ENCODE measurements at regions not wholly inside any gene's neighbourhood (a gene's known extent, or its start where the extent isn't known, plus 50 kb on each side); places are given as distances from the start of the nearest gene placed in this dataset.
A peak's percentile ranks its signal among the peaks of the same experiment; 100 is the strongest.

DNA sequence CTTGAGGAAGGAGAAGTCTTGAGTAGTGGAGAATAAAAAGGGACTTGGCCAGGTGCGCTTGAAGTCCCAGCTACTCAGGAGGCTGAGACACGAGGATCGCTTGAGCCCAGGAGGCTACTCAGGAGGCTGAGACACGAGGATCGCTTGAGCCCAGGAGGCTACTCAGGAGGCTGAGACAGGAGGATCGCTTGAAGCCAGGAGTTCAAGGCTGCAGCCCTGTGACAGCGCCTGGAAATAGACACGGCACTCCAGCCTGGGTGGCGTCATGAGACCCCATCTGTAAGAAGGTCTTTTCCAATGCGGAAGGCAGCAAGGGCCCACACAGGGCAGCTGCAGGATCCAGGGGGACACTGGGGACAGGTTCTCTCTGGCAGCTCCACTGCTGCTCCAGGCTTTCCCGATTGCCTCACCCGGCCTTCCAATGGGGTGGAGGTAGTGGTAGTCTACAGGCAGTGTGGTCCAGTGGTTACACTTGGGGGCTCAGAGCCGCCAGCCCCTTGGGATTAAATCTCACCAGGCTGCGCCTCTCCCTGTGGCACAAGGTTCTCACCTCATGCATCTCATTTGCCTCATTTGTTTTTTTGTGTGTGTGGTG lies 143.4 kb downstream of the SEC14L1 start (continued):
- TF ChIP-seq JUND (CRISPR knock-in tag; IDR thresholded peaks at IDR 0.05) (0 out of 2 replicates have a peak, but pooled peaks have one; percentile 17), ADNP (CRISPR knock-in tag; IDR thresholded peaks at IDR 0.05) (peak; percentile 63), KDM1A (CRISPR knock-in tag; IDR thresholded peaks at IDR 0.05) (peak; percentile 55; the same call in 1 of the 2 replicates), POLR2A (IDR thresholded peaks at IDR 0.05; ENCODE audit: insufficient read depth in 1 of 2, low read depth in 2 of 2, low read length in 2 of 2) (peak in 1 of 2 experiments; percentile 33; a peak in 1 of 4 replicates), ZNF768 (CRISPR knock-in tag; IDR thresholded peaks at IDR 0.05) (peak; percentile 15; the same call in 1 of the 2 replicates), CHD4 (IDR thresholded peaks at IDR 0.05; ENCODE audit: borderline replicate concordance, low read length) (0 out of 2 replicates have a peak, but pooled peaks have one; percentile 2)

DNA sequence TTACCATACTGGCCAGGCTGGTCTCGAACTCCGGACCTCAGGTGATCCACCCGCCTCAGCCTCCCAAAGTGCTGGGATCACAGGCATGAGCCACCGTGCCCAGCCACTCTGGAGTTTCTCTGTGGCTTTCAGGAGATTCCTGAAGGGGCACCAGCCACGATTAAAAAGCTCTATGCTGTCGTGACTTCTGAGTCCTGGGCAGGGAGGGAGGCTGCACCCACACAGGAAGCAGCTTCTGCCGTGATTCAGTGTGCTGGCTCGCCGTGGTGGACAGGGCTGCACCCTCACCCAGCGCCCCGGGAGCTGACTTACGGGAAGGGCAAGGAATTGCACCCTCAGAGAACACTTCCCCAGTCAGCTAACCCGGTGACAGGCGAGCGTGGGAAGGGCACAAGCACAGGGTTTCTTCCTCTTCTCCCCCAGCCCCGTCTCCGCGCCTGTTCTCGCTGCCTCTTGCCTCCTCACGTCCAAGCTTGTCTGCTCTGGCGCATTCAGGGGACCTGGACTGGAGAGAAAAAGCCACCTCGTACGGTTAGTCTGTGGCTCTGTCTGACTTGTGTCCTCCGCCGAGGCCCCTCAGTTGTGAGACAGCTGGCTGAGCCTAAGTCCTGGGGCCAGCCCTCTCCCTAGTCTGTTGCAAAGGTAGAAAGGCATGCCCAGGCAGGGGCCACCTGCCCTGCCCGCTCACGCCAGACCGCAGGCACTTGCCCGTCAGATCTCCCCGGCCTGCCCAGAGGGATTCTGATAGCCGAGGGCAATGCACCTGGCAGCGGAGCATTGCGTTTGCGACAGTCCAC lies 145.0 kb downstream of the SEC14L1 start:
- Histone ChIP-seq H2AFZ (ENCODE audit: low read length) (no peak overlapping the region), H3K4me2 (ENCODE audit: low read depth, low read length) (peak overlapping the region; percentile 98), H3K79me2 (ENCODE audit: insufficient read depth, low read length) (peaks cover 88% of the 10 kb centered on the region), H3K9me3 (ENCODE audit: low read length) (no peaks in the 10 kb centered on the region), H3K9ac (ENCODE audit: insufficient read depth, low read depth, low read length) (peak overlapping the region; percentile 98), H3K4me3 (replicated peaks in 1 of 3; ENCODE audit: insufficient read depth in 1 of 3, low read depth in 2 of 3, low read length in 3 of 3) (peak overlapping the region; percentile 35 to 74 (median 53); a peak in 5 of 6 replicates), H3K27ac (ENCODE audit: extremely low read length, insufficient read depth, low read length) (peak overlapping the region; percentile 98), H3K27me3 (ENCODE audit: control insufficient read depth in 1 of 2, insufficient read depth in 2 of 2, low read length in 2 of 2) (no peaks in the 10 kb centered on the region; a peak in 1 of 5 replicates), H4K20me1 (ENCODE audit: insufficient read depth, low read length) (no peaks in the 10 kb centered on the region), H3K36me3 (replicated peaks in 1 of 2; ENCODE audit: control insufficient read depth in 1 of 2, insufficient read depth in 2 of 2, low read length in 2 of 2) (peaks cover 0 to 7% of the 10 kb centered on the region in 2 experiments; a peak in 2 of 5 replicates), H3K4me1 (ENCODE audit: insufficient read depth, low read length) (peaks cover 70% of the 10 kb centered on the region)
- FAIRE-seq (peak; percentile 8), ATAC-seq (peak; percentile 49), DNase-seq (ENCODE audit: low spot score) (peak; percentile 70)
- in situ Hi-C loops (cut with HindIII; ENCODE audit: extremely low pct_ligation_motif_present, low pct_unique_long_range_greater_than_20kb), result loop anchor here (5.0 to 10.0 kb wide), 2 partner anchors 89 to 167 kb away; no protein-coding TSS in a partner anchor
- CTCF ChIA-PET (ENCODE audit: low intra/inter-chr PET ratio, low total read pairs), result no interaction called here
- TSS peak; percentile 83 for BruUV-seq (replicated peaks)
- intact Hi-C loops (cut with micrococcal nuclease; ENCODE audit: unreplicated experiment), result loop anchor here (1.0 to 5.0 kb wide), 5 partner anchors 22 to 167 kb away; no protein-coding TSS in a partner anchor
- 17% methylated on average over 12 of the region's 34 CpGs for WGBS (ENCODE audit: low lambda C conversion rate)
- POLR2A ChIA-PET, result interaction anchor here (0.7 to 12.7 kb wide), 29 partner anchors 9 to 786 kb away, joined by 3 to 335 read pairs (median 6); partner anchors contain the start of gene SEC14L1
- TF ChIP-seq ZFYVE20 (CRISPR knock-in tag; IDR thresholded peaks at IDR 0.05; ENCODE audit: borderline replicate concordance, low read depth) (no peak), TCF12 (IDR thresholded peaks at IDR 0.05) (no peak), TCF12 (CRISPR knock-in tag; IDR thresholded peaks at IDR 0.05) (0 out of 2 replicates have a peak, but pooled peaks have one; percentile 44), ZNF292 (CRISPR knock-in tag; IDR thresholded peaks at IDR 0.05; ENCODE audit: borderline replicate concordance, low read depth) (no peak; the same call in 1 of the 2 replicates), HNRNPH1 (optimal IDR thresholded peaks at IDR 0.05; ENCODE audit: low read depth, low read length) (no peak), ZNF776 (CRISPR knock-in tag; IDR thresholded peaks at IDR 0.05) (no peak), DR1 (CRISPR knock-in tag; IDR thresholded peaks at IDR 0.05) (no peak), EHMT2 (IDR thresholded peaks at IDR 0.05; ENCODE audit: borderline replicate concordance, low read depth, low read length) (no peak), THAP11 (CRISPR knock-in tag; IDR thresholded peaks at IDR 0.05) (no peak), MYC (CRISPR knock-in tag; IDR thresholded peaks at IDR 0.05; ENCODE audit: borderline replicate concordance) (peak; percentile 26; the same call in 1 of the 2 replicates)
- TF ChIP-seq, protein P1, sequence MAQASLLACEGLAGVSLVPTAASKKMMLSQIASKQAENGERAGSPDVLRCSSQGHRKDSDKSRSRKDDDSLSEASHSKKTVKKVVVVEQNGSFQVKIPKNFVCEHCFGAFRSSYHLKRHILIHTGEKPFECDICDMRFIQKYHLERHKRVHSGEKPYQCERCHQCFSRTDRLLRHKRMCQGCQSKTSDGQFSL (CRISPR knock-in tag; IDR thresholded peaks at IDR 0.05), result no peak
- TF ChIP-seq, protein P2, sequence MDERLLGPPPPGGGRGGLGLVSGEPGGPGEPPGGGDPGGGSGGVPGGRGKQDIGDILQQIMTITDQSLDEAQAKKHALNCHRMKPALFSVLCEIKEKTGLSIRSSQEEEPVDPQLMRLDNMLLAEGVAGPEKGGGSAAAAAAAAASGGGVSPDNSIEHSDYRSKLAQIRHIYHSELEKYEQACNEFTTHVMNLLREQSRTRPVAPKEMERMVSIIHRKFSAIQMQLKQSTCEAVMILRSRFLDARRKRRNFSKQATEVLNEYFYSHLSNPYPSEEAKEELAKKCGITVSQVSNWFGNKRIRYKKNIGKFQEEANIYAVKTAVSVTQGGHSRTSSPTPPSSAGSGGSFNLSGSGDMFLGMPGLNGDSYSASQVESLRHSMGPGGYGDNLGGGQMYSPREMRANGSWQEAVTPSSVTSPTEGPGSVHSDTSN (CRISPR knock-in tag; IDR thresholded peaks at IDR 0.05), result no peak; the same call in 1 of the 2 replicates
- TF ChIP-seq, protein P3, sequence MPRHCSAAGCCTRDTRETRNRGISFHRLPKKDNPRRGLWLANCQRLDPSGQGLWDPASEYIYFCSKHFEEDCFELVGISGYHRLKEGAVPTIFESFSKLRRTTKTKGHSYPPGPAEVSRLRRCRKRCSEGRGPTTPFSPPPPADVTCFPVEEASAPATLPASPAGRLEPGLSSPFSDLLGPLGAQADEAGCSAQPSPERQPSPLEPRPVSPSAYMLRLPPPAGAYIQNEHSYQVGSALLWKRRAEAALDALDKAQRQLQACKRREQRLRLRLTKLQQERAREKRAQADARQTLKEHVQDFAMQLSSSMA (CRISPR knock-in tag; IDR thresholded peaks at IDR 0.05), result no peak
- TF ChIP-seq, protein P4, sequence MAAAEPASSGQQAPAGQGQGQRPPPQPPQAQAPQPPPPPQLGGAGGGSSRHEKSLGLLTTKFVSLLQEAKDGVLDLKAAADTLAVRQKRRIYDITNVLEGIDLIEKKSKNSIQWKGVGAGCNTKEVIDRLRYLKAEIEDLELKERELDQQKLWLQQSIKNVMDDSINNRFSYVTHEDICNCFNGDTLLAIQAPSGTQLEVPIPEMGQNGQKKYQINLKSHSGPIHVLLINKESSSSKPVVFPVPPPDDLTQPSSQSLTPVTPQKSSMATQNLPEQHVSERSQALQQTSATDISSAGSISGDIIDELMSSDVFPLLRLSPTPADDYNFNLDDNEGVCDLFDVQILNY (CRISPR knock-in tag; conservative IDR thresholded peaks at IDR 0.05), result no peak

All from HepG2 (cell line).